Hematopoietic multipotent progenitor cell treated with erythropoietin and hydrocortisone succinate and interleukin-3 and kit ligand, for 15 days (in vitro differentiated cells): ENCODE measurements at regions not wholly inside any gene's neighbourhood (a gene's known extent, or its start where the extent isn't known, plus 50 kb on each side); places are given as distances from the start of the nearest gene placed in this dataset.

Experiments
- DNase-seq: peaks from one replicate; pipeline ENCODE4 v3.0.0-alpha.2; 2015; ENCODE audit warnings: low spot score

- DNase-seq, result no peak
Measured at GRCh38 chr1:25001125-25001915, 71.2 kb upstream of the RUNX3 start.

GRCh38 chr1:24999906-25000305, 69.8 kb upstream of the RUNX3 start:
- DNase-seq, result no peak

- no peak for DNase-seq
Measured at GRCh38 chr1:24999426-24999825, 69.3 kb upstream of the RUNX3 start.

GRCh38 chr1:24998563-24999245, 68.6 kb upstream of the RUNX3 start:
- no peak for DNase-seq

- DNase-seq, result no peak
Measured at GRCh38 chr1:24996983-24997893, 67.2 kb upstream of the RUNX3 start.

- DNase-seq, result no peak
Measured at GRCh38 chr1:24996456-24996855, 66.4 kb upstream of the RUNX3 start.

GRCh38 chr1:24995661-24996060, 65.6 kb upstream of the RUNX3 start:
- DNase-seq, result no peak

- no peak for DNase-seq
Measured at GRCh38 chr1:24995140-24995539, 65.1 kb upstream of the RUNX3 start.

- no peak for DNase-seq
Measured at GRCh38 chr1:24993871-24994580, 64.0 kb upstream of the RUNX3 start.

- no peak for DNase-seq
Measured at GRCh38 chr1:24992761-24993211, 62.7 kb upstream of the RUNX3 start.

- no peak for DNase-seq
Measured at GRCh38 chr1:24992124-24992760, 62.2 kb upstream of the RUNX3 start.

- DNase-seq, result no peak
Measured at GRCh38 chr1:24991697-24992096, 61.6 kb upstream of the RUNX3 start.

- no peak for DNase-seq
Measured at GRCh38 chr1:24990779-24991641, 60.9 kb upstream of the RUNX3 start.

- DNase-seq, result no peak
Measured at GRCh38 chr1:24990136-24990535, 60.1 kb upstream of the RUNX3 start.

- no peak for DNase-seq
Measured at GRCh38 chr1:24989082-24989481, 59.0 kb upstream of the RUNX3 start.

- no peak for DNase-seq
Measured at GRCh38 chr1:24988558-24988912, 58.5 kb upstream of the RUNX3 start.

GRCh38 chr1:24987875-24988557, 57.9 kb upstream of the RUNX3 start:
- no peak for DNase-seq

GRCh38 chr1:24987424-24987823, 57.3 kb upstream of the RUNX3 start:
- DNase-seq, result no peak

GRCh38 chr1:24986372-24986965, 56.4 kb upstream of the RUNX3 start:
- DNase-seq, result no peak
